Epidermal melanocyte (primary cell): ENCODE measurements at regions not wholly inside any gene's neighbourhood (a gene's known extent, or its start where the extent isn't known, plus 50 kb on each side); places are given as distances from the start of the nearest gene placed in this dataset.

ENCODE experiments used
- DNase-seq: peaks from one replicate; pipeline ENCODE4 v3.0.0; 2011; ENCODE audit warnings: low spot score; ENCODE audit not compliant: insufficient read length

GRCh38 chr12:127750076-127750840 is 516.7 kb upstream of the TMEM132C start:
- no peak for DNase-seq

GRCh38 chr12:127752802-127753201 is 514.2 kb upstream of the TMEM132C start:
- DNase-seq: no peak

GRCh38 chr12:127760357-127760756 is 506.6 kb upstream of the TMEM132C start:
- no peak for DNase-seq

DNA sequence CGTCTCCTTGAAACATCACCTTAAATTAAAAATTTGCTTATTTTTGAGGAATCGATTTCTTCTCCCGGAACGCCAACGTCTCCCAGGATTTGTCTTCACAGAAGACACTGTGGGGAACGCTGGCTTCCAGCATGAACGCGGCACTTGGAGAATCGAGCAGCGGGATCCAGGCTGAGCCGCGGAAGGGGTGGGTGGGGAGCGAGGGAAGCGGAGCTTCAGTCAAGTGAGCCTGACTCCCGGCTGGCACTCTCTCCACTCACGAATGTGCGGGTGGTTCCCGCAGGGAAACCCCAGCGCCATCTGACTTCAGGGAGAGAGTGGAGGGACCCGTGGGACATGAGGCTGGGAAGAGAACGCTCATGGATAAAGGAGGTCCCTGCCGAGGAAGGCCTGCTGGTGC is 506.0 kb upstream of the TMEM132C start:
- DNase-seq: no peak

- no peak for DNase-seq
Measured at GRCh38 chr12:127761880-127762279, 505.1 kb upstream of the TMEM132C start.

DNA sequence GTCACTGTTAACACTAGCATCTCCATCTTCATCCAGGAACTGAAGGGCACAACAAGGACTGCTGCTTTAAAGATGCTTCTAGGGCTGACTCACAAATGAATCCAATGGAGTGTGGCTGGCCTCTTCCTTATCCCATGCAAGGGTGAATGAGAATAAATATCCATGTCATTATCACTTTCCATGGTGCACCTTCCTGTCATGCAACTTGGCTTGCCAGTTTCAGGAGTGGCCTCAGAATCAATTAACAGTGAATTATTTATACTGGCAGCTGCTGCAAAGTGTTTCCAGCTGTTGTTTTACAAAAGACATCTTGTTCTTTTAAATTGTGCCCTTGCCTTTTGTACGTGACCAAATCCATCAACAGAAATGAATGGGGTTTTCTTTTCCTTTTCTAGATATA is 499.3 kb upstream of the TMEM132C start:
- DNase-seq: no peak

DNA sequence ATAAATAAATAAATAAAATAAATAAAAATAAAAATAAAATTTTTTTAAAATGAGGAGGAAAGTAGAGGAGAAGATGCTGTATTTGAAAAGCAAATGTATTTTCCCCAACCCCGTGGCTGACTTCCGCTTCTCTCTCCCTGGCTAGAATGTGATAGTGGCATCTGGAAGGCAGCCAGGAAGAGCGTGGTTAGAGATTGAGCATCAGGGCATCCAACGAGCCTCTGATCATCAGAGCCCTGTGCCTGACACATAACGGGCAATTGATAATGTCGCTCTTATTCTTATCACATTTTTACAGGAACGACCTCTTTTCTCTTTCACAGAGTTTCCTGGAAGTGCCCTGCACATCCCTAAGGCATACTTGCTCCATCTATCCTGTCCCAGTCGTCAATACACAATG is 496.9 kb upstream of the TMEM132C start:
- DNase-seq: no peak

- no peak for DNase-seq
Measured at GRCh38 chr12:127771546-127771945, 495.4 kb upstream of the TMEM132C start.

DNA sequence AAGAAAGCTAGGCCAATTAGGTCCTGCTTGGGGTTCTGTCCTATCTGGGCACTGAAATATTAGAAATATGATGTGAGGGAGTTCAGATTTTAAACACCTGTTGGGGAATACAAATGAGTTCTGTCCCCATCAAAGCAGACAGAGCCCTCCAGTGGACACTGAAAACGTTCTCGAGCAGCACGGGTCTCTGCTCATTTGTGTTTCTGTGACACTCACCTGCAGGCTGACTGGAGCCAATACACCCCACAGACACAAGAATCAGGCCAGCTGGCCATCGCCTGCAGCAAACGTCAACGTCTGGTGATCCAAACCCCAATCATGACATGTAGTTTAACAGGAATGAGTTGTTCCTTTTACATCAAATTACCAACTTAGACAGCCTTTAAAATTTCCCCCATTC is 493.4 kb upstream of the TMEM132C start:
- DNase-seq: no peak

- DNase-seq: no peak
Measured at GRCh38 chr12:127774828-127775227, 492.1 kb upstream of the TMEM132C start.

DNA sequence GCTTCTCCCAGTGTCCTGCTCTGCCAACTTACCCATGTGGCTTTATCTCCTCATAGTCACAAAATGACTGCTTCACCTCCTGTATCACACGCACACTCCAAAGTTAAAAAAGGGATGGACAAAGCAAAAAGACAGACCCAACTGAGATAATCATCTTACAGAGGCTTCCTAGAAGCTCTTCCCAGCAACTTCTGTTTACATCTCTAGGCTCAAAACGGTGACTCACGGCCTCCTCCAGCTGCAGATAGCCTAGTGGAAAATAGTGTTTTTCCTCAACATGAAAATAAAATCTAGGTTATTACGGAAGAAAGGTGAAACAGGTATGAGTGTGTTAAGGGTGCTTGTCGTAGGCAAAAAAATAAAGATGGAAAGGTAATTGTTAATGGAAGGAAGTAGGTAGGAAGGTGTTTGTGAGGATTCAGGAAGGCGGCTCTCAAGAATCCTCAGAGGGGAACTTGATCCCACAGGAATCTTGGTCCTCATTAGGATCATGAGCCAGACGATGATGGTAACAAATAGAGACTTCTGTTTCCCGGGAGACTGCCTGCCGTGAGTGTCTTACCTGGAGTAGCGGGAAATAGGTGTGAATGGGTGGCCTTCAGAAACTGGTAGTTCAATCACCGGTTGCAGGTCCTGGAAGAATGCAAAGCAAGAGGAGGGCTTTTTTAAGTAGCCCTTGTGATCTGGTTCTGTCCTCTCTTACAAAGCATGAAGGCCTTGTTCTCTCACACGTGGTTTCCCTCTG is 487.5 kb upstream of the TMEM132C start:
- DNase-seq: no peak

DNA sequence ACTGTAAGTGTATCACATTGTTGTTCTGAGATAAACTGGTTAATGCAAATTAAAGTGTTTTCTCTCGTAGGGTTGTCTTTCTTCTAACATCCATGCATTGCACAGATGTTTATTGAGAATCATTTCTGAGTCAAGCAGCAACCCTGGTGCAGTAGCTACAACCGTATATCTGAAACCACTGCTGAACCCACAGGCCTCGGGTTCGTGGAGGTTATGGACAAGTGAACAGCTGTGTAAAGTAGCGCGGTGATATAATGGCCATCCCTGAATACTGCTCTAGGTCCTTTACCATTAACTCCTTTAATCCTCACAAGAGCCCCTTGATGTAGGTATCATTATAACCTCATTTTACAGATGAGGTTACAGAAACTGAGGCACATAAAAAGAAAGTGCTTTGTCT is 486.1 kb upstream of the TMEM132C start:
- no peak for DNase-seq

GRCh38 chr12:127781336-127781735 is 485.6 kb upstream of the TMEM132C start:
- no peak for DNase-seq

GRCh38 chr12:127785540-127785939 is 481.4 kb upstream of the TMEM132C start:
- DNase-seq: no peak

DNA sequence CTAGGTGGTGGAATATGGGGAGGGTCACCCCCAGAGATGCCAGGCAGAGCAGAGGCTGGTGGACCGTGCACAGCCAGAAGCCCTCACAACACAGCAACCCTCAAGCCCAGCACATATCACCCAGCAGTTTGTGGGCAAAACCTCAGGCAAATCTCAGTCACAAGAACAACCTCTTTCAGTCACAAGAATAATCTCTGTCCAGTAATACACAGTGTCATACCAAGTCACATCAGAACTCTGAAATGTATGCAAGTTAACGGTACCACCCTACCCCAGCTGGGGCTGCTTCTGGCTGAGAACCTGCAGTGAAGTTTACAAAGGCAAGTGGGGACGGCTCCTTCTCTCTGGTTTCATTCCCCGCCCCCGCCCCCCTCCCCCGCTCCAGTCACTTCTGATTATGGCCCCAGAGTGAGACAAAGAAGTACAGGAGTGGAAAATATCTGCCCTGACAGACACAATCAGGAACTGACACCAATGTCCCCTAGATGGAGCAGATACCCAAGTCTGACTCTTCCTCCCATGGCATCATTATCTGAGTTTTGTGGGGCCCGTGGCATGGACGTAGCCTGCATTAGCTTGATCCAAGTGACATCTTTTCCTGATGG is 480.9 kb upstream of the TMEM132C start:
- DNase-seq: no peak

DNA sequence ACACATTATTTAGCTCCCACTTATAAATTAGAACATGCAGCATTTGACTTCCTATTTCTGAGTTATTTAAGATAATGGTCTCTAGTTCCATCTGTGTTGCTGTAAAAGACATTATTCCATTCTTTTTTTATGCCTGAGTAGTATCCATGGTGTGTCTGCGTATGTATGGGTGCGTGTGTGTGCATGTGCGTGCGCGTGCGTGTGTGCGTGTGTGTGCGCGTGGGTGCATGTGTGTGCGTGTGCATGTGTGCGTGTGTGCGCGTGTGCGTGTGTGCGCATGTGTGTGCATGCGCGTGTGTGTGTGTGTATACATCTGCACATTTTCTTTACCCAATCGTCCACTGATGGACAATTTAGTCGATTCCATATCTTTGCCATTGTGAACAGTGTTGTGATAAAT is 479.4 kb upstream of the TMEM132C start:
- no peak for DNase-seq

- no peak for DNase-seq
Measured at GRCh38 chr12:127790376-127790775, 476.6 kb upstream of the TMEM132C start.

- DNase-seq: no peak
Measured at GRCh38 chr12:127791217-127791616, 475.8 kb upstream of the TMEM132C start.

DNA sequence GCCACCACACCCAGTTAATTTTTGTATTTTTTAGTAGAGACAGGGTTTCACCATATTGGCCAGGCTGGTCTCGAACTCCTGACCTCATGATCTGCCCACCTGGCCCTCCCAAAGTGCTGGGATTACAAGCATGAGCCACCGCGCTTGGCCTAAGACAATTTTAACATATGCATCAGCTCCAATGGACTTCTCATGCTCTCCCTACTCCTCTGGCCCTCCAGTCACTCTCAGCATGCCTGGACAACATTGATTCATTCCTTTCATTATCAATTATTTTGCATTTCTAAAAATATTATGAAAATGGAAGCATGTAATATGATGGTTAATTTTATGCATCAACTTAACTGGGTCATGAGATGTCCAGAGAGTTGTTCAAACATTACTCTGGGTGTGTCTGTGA is 469.1 kb upstream of the TMEM132C start:
- no peak for DNase-seq

- no peak for DNase-seq
Measured at GRCh38 chr12:127802271-127802670, 464.7 kb upstream of the TMEM132C start.

DNA sequence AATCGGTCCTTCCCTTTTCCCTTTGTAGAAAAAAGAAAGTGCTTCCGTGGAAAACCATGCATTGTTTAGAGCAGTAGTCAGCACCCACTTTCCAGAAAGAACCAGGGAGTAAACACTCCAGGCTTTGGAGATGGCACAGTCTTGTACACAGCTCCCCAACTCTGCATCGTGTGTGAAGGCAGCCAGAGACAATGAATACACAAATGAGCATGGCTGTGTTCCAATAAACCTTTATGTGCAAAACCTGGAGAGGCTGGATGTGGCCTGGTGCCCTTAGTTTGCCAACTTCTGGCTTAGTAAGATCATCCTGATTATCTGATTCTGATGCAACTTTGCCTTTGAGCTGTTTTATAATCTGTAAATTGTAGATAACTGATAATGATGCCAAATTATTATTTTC is 463.4 kb upstream of the TMEM132C start:
- no peak for DNase-seq

- DNase-seq: no peak
Measured at GRCh38 chr12:127809275-127809674, 457.7 kb upstream of the TMEM132C start.

- DNase-seq: peak; percentile 42
Measured at GRCh38 chr12:127810041-127810440, 456.9 kb upstream of the TMEM132C start.
